D721Med (cell line): ENCODE measurements at regions not wholly inside any gene's neighbourhood (a gene's known extent, or its start where the extent isn't known, plus 50 kb on each side); places are given as distances from the start of the nearest gene placed in this dataset.

Experiments used
- DNase-seq: peaks from one replicate; pipeline ENCODE4 v3.0.0; 2011; ENCODE audit warnings: low spot score; ENCODE audit not compliant: insufficient read length
- FAIRE-seq: peaks from 2 replicates; lab custom pipeline; 2011; peaks lifted over from hg19 to GRCh38; lab: Jason Lieb, UNC
- CTCF ChIP-seq: IDR thresholded peaks from 2 replicates; pipeline ENCODE4 v1.5.1; 2012; ENCODE audit warnings: mild to moderate bottlenecking, control low read depth; ENCODE audit not compliant: insufficient read depth; ENCODE audit errors: missing control alignments

- DNase-seq (no peak), FAIRE-seq (no peak)
- no peak for TF ChIP-seq CTCF
These were observed 827.6 kb downstream of the DACH1 start for GRCh38 chr13:71039440-71039839.

GRCh38 chr13:71034018-71034417 is 833.0 kb downstream of the DACH1 start:
- no peak for TF ChIP-seq CTCF
- FAIRE-seq, result no peak

GRCh38 chr13:71033026-71033425 is 834.0 kb downstream of the DACH1 start:
- FAIRE-seq (no peak), DNase-seq (no peak)
- no peak for TF ChIP-seq CTCF

More at GRCh38 chr13:71034018-71034417, 833.0 kb downstream of the DACH1 start:
- no peak for DNase-seq

- no peak for TF ChIP-seq CTCF
- DNase-seq (no peak), FAIRE-seq (no peak)
These were observed 836.2 kb downstream of the DACH1 start for GRCh38 chr13:71030784-71031183.

GRCh38 chr13:71028884-71029283 is 838.1 kb downstream of the DACH1 start:
- FAIRE-seq (no peak), DNase-seq (no peak)
- TF ChIP-seq CTCF, result no peak

GRCh38 chr13:71021825-71022422 is 845.1 kb downstream of the DACH1 start:
- no peak for DNase-seq
- no peak for FAIRE-seq
- no peak for TF ChIP-seq CTCF

GRCh38 chr13:71018995-71019394 is 848.0 kb downstream of the DACH1 start:
- DNase-seq (no peak), FAIRE-seq (no peak)
- TF ChIP-seq CTCF, result no peak
